ENCODE measurements at regions not wholly inside any gene's neighbourhood (a gene's known extent, or its start where the extent isn't known, plus 50 kb on each side); places are given as distances from the start of the nearest gene placed in this dataset.

- DNase-seq = no peak
These were observed 369.6 kb upstream of the CADM1 start for GRCh38 chr11:115873813-115874212.

- no peak for DNase-seq
These were observed 368.2 kb upstream of the CADM1 start for GRCh38 chr11:115872416-115872815.

GRCh38 chr11:115871161-115871760, 367.0 kb upstream of the CADM1 start:
- DNase-seq = no peak

GRCh38 chr11:115869780-115870431, 365.7 kb upstream of the CADM1 start:
- peak; percentile 60 for DNase-seq

- no peak for DNase-seq
These were observed 364.9 kb upstream of the CADM1 start for GRCh38 chr11:115869131-115869530.

GRCh38 chr11:115860246-115860645, 356.0 kb upstream of the CADM1 start:
- no peak for DNase-seq

GRCh38 chr11:115848611-115849010, 344.4 kb upstream of the CADM1 start:
- no peak for DNase-seq

GRCh38 chr11:115848080-115848479, 343.9 kb upstream of the CADM1 start:
- DNase-seq = no peak

- no peak for DNase-seq
These were observed 341.7 kb upstream of the CADM1 start for GRCh38 chr11:115845872-115846271.

GRCh38 chr11:115843685-115844084, 339.5 kb upstream of the CADM1 start:
- DNase-seq = no peak

- DNase-seq = no peak
These were observed 338.9 kb upstream of the CADM1 start for GRCh38 chr11:115843111-115843510.

- DNase-seq = no peak
These were observed 315.8 kb upstream of the CADM1 start for GRCh38 chr11:115820026-115820425.

GRCh38 chr11:115819014-115819413, 314.8 kb upstream of the CADM1 start:
- no peak for DNase-seq

- no peak for DNase-seq
These were observed 313.7 kb upstream of the CADM1 start for GRCh38 chr11:115817844-115818468.

- no peak for DNase-seq
These were observed 304.2 kb upstream of the CADM1 start for GRCh38 chr11:115808351-115808940.

GRCh38 chr11:115806056-115806455, 301.8 kb upstream of the CADM1 start:
- no peak for DNase-seq

GRCh38 chr11:115803073-115803740, 299.0 kb upstream of the CADM1 start:
- no peak for DNase-seq

GRCh38 chr11:115802641-115803040, 298.4 kb upstream of the CADM1 start:
- DNase-seq = no peak

- DNase-seq = no peak
These were observed 288.7 kb upstream of the CADM1 start for GRCh38 chr11:115792903-115793302.

- no peak for DNase-seq
These were observed 283.1 kb upstream of the CADM1 start for GRCh38 chr11:115787302-115787701.

- peak; percentile 12 for DNase-seq
These were observed 280.7 kb upstream of the CADM1 start for GRCh38 chr11:115784796-115785521.

GRCh38 chr11:115780646-115781362, 276.6 kb upstream of the CADM1 start:
- no peak for DNase-seq
